H1 (cell line): ENCODE measurements at regions not wholly inside any gene's neighbourhood (a gene's known extent, or its start where the extent isn't known, plus 50 kb on each side); places are given as distances from the start of the nearest gene placed in this dataset.

Experiments
- CTCF ChIA-PET: fragments of 300-600 bp; sonication (Branson Sonifier 250); formaldehyde crosslinking; loops from one replicate; lab custom pipeline; 2021; ENCODE audit not compliant: partially characterized antibody; lab: Charles Lee
- POLR2A ChIA-PET: fragments of 300-600 bp; sonication (Branson Sonifier 250); formaldehyde crosslinking; loops from one replicate; lab custom pipeline; 2021; ENCODE audit warnings: inconsistent platforms; ENCODE audit not compliant: partially characterized antibody; lab: Charles Lee
- DNase-seq, 2 experiments: peaks; one replicate each; pipeline versions ENCODE4 v3.0.0 to v3.0.0-alpha.2; 2010 to 2022; ENCODE audit warnings: low spot score in 2 of 2, low read depth in 1 of 2, mixed read lengths in 1 of 2
- FAIRE-seq: peaks from 2 replicates; lab custom pipeline; 2011; peaks lifted over from hg19 to GRCh38; lab: Jason Lieb, UNC
- H2AFZ ChIP-seq: 2 replicates; pipeline ENCODE4 v1.8.1; 2012; ENCODE audit warnings: low read length, inconsistent platforms
- H2AK5ac ChIP-seq: 2 replicates; pipeline ENCODE4 v1.6.1; 2013; ENCODE audit warnings: low read depth, low read length
- H2BK120ac ChIP-seq: replicated peaks from 2 replicates; pipeline ENCODE3; 2013; ENCODE audit warnings: low read depth, low read length, inconsistent platforms
- H2BK12ac ChIP-seq: 2 replicates; pipeline ENCODE4 v1.6.1; 2013; ENCODE audit warnings: low read depth, low read length
- H2BK15ac ChIP-seq: 2 replicates; pipeline ENCODE4 v1.6.1; 2013; ENCODE audit warnings: low read length
- H2BK20ac ChIP-seq: 2 replicates; pipeline ENCODE4 v1.6.1; 2013; ENCODE audit warnings: low read length
- H2BK5ac ChIP-seq: 2 replicates; pipeline ENCODE4 v1.6.1; 2013; ENCODE audit warnings: low read depth, low read length
- H3K14ac ChIP-seq: 2 replicates; pipeline ENCODE4 v1.6.1; 2013; ENCODE audit warnings: inconsistent platforms; ENCODE audit not compliant: insufficient read length
- H3K18ac ChIP-seq: 2 replicates; pipeline ENCODE4 v1.6.1; 2013; ENCODE audit warnings: low read length; ENCODE audit errors: extremely low read depth
- H3K23ac ChIP-seq: 2 replicates; pipeline ENCODE4 v1.6.1; 2013; ENCODE audit warnings: inconsistent platforms; ENCODE audit not compliant: insufficient read length
- H3K23me2 ChIP-seq: 2 replicates; pipeline ENCODE4 v1.6.1; 2013; ENCODE audit warnings: low read depth, low read length
- H3K27ac ChIP-seq: 2 replicates; pipeline ENCODE4 v1.6.1; 2011; ENCODE audit warnings: low read depth, low read length, inconsistent platforms
- H3K27me3 ChIP-seq, 4 experiments: replicated peaks in 1 of 4; 1 replicate in 1 of 4; 2 replicates in 3 of 4; pipeline versions ENCODE4 v1.6.1 to v1.8.1; 2011 to 2013; ENCODE audit warnings: low read length in 3 of 4, mild to moderate bottlenecking in 3 of 4, inconsistent platforms in 2 of 4, mixed read lengths in 2 of 4, moderate library complexity in 1 of 4; ENCODE audit not compliant: control insufficient read depth in 3 of 4, insufficient read depth in 3 of 4; ENCODE audit errors: extremely low read depth in 1 of 4
- H3K36me3 ChIP-seq, 4 experiments: 2 replicates each; pipeline versions ENCODE4 v1.6.1 to v1.8.1; 2011 to 2013; ENCODE audit warnings: mild to moderate bottlenecking in 4 of 4, low read length in 3 of 4, moderate library complexity in 2 of 4, control low read depth in 1 of 4, inconsistent platforms in 1 of 4; ENCODE audit not compliant: insufficient read depth in 4 of 4, control insufficient read depth in 2 of 4
- H3K4ac ChIP-seq: replicated peaks from 2 replicates; pipeline ENCODE3; 2013; ENCODE audit warnings: low read length, low read depth, mixed read lengths, inconsistent platforms; ENCODE audit not compliant: insufficient read length
- H3K4me1 ChIP-seq, 4 experiments: replicated peaks in 1 of 4; 1 replicate in 1 of 4; 2 replicates in 3 of 4; pipeline versions ENCODE4 v1.6.1 to v1.8.1; 2011 to 2013; ENCODE audit warnings: low read length in 3 of 4, inconsistent platforms in 2 of 4, mixed read lengths in 1 of 4; ENCODE audit not compliant: insufficient read depth in 4 of 4, control insufficient read depth in 3 of 4
- H3K4me2 ChIP-seq, 2 experiments: 2 replicates each; pipeline versions ENCODE4 v1.6.1 to v1.8.1; 2011 to 2013; ENCODE audit warnings: low read depth in 2 of 2, low read length in 2 of 2, control low read depth in 1 of 2, inconsistent platforms in 1 of 2, mild to moderate bottlenecking in 1 of 2; ENCODE audit not compliant: insufficient read depth in 1 of 2
- H3K4me3 ChIP-seq, 4 experiments: fragments of 200-600, 300-600 bp in 1 of 4; sonication (generic), shearing (Covaris generic), sonication (Bioruptor Twin) in 1 of 4; 2 replicates each; pipeline versions ENCODE4 v1.5.1 to v1.8.1; 2011 to 2016; ENCODE audit warnings: low read length in 4 of 4, low read depth in 3 of 4, control low read depth in 2 of 4, inconsistent platforms in 2 of 4, mild to moderate bottlenecking in 2 of 4, mixed read lengths in 1 of 4, moderate library complexity in 1 of 4; ENCODE audit not compliant: insufficient read depth in 2 of 4; ENCODE audit errors: extremely low read depth in 1 of 4
- H3K56ac ChIP-seq: replicated peaks from 2 replicates; pipeline ENCODE3; 2013; ENCODE audit warnings: low read depth, mild to moderate bottlenecking, mixed read lengths, low read length, inconsistent platforms; ENCODE audit not compliant: insufficient read length
- H3K79me1 ChIP-seq: 2 replicates; pipeline ENCODE4 v1.6.1; 2013; ENCODE audit warnings: low read depth, low read length, control low read depth
- H3K79me2 ChIP-seq, 2 experiments: 2 replicates each; pipeline versions ENCODE4 v1.6.1 to v1.8.1; 2012 to 2013; ENCODE audit warnings: low read length in 2 of 2, mild to moderate bottlenecking in 2 of 2, inconsistent platforms in 1 of 2; ENCODE audit not compliant: insufficient read depth in 2 of 2, control insufficient read depth in 1 of 2
- H3K9ac ChIP-seq, 4 experiments: replicated peaks in 1 of 4; 1 replicate in 1 of 4; 2 replicates in 3 of 4; pipeline versions ENCODE4 v1.6.1 to v1.8.1; 2011 to 2013; ENCODE audit warnings: low read depth in 3 of 4, low read length in 3 of 4, control low read depth in 2 of 4, mild to moderate bottlenecking in 2 of 4, moderate library complexity in 2 of 4, inconsistent platforms in 1 of 4; ENCODE audit errors: extremely low read depth in 1 of 4
- H3K9me3 ChIP-seq, 2 experiments: 2 replicates each; pipeline versions ENCODE4 v1.6.1 to v1.8.1; 2012 to 2013; ENCODE audit warnings: mild to moderate bottlenecking in 2 of 2, moderate library complexity in 2 of 2, control low read depth in 1 of 2, inconsistent platforms in 1 of 2, low read depth in 1 of 2, low read length in 1 of 2, mixed read lengths in 1 of 2; ENCODE audit not compliant: insufficient read depth in 2 of 2
- H4K20me1 ChIP-seq, 2 experiments: replicated peaks in 1 of 2; 2 replicates each; pipeline versions ENCODE3 to v1.8.1; 2011 to 2013; ENCODE audit warnings: inconsistent platforms in 2 of 2, low read length in 2 of 2, mild to moderate bottlenecking in 1 of 2; ENCODE audit not compliant: insufficient read depth in 2 of 2, control insufficient read depth in 1 of 2
- H4K5ac ChIP-seq: 2 replicates; pipeline ENCODE4 v1.6.1; 2013; ENCODE audit warnings: low read length, low read depth, mixed read lengths, inconsistent platforms; ENCODE audit not compliant: insufficient read length
- H4K8ac ChIP-seq: 2 replicates; pipeline ENCODE4 v1.8.0; 2013; ENCODE audit warnings: mild to moderate bottlenecking, moderate library complexity, low read length, inconsistent platforms; ENCODE audit not compliant: insufficient read depth; ENCODE audit errors: extremely low read depth
- H4K91ac ChIP-seq: replicated peaks from 2 replicates; pipeline ENCODE3; 2013; ENCODE audit warnings: low read length, mixed read lengths, inconsistent platforms; ENCODE audit not compliant: insufficient read length
- BCL11A ChIP-seq, 2 experiments: IDR thresholded peaks; one replicate each; pipeline ENCODE4 v1.6.1; 2011; ENCODE audit warnings: low read depth in 2 of 2, low read length in 2 of 2, mild to moderate bottlenecking in 2 of 2
- CHD1 ChIP-seq: IDR thresholded peaks from 2 replicates; pipeline ENCODE4 v1.6.1; 2012; ENCODE audit warnings: low read depth, low read length, improper control_type of control experiment
- NRF1 ChIP-seq: IDR thresholded peaks from 2 replicates; pipeline ENCODE4 v1.6.1; 2011; ENCODE audit warnings: mild to moderate bottlenecking, low read depth, low read length, improper control_type of control experiment
- RAD21 ChIP-seq, 2 experiments: IDR thresholded peaks in 1 of 2; conservative IDR thresholded peaks in 1 of 2; 2 replicates each; pipeline ENCODE4 v1.6.1; 2011; ENCODE audit warnings: low read depth in 2 of 2, low read length in 2 of 2, improper control_type of control experiment in 1 of 2, inconsistent platforms in 1 of 2, mild to moderate bottlenecking in 1 of 2, moderate library complexity in 1 of 2
- RNF2 ChIP-seq: fragments of 200-900, 300-1000 bp; sonication (generic); IDR thresholded peaks from 2 replicates; pipeline ENCODE4 v1.7.1; 2016; ENCODE audit warnings: borderline replicate concordance, low read depth, mild to moderate bottlenecking, antibody characterized with exemption, low read length; ENCODE audit not compliant: poor library complexity, severe bottlenecking; ENCODE audit errors: missing control alignments
- SAP30 ChIP-seq: fragments of 300-600 bp; sonication (generic); IDR thresholded peaks from 2 replicates; pipeline ENCODE4 v1.7.1; 2012; ENCODE audit warnings: low read length, moderate library complexity, mild to moderate bottlenecking, inconsistent platforms; ENCODE audit not compliant: insufficient read depth, insufficient replicate concordance
- SIN3A ChIP-seq, 2 experiments: IDR thresholded peaks in 1 of 2; conservative IDR thresholded peaks in 1 of 2; 2 replicates each; pipeline ENCODE4 v1.6.1; 2011 to 2012; ENCODE audit warnings: low read length in 2 of 2, improper control_type of control experiment in 1 of 2, low read depth in 1 of 2, mild to moderate bottlenecking in 1 of 2
- SP1 ChIP-seq: IDR thresholded peaks from 2 replicates; pipeline ENCODE4 v1.6.1; 2011; ENCODE audit warnings: low read depth, low read length
- TCF12 ChIP-seq: IDR thresholded peaks from 2 replicates; pipeline ENCODE4 v1.6.1; 2011; ENCODE audit warnings: low read depth, mild to moderate bottlenecking, low read length
- TF ChIP-seq, protein P1 (sequence below): IDR thresholded peaks from 2 replicates; pipeline ENCODE4 v1.6.1; 2012; ENCODE audit warnings: low read length, inconsistent platforms

DNA sequence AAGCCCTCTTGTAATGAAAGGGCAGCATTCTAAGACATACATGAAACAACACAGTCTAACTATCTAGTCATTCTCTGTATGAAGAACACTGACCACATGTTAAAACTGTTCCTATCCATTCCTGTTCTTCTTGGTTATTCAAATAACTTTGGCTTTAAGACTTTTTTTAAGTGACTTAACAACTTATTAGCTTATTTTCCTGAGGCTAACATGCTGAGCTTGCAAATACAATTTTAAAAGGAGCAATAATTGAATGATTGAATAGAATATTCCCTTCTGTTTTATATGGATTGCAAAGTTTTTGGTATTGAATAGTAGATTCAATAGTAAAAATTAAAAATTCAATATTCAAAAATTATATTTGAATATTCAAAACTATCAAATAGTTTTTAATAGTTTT, 92.3 kb downstream of the HTR5A start:
- no peak overlapping the region for H4K8ac ChIP-seq
- CTCF ChIA-PET = interaction anchor here (0.6 to 1.4 kb wide), 2 partner anchors 152 to 522 kb away, joined by 3 to 5 read pairs; no protein-coding TSS in a partner anchor
- no peaks in the 10 kb centered on the region for H3K79me1 ChIP-seq
- TF ChIP-seq SP1 (no peak), CHD1 (no peak), SAP30 (no peak), BCL11A (IDR thresholded peaks at IDR 0.05; ENCODE audit: low read depth in 2 of 2, low read length in 2 of 2) (no peak), SIN3A (conservative IDR thresholded peaks at IDR 0.05 in 1 of 2, IDR thresholded peaks at IDR 0.05 in 1 of 2; ENCODE audit: low read depth in 1 of 2, low read length in 2 of 2) (no peak), RAD21 (IDR thresholded peaks at IDR 0.05 in 1 of 2, conservative IDR thresholded peaks at IDR 0.05 in 1 of 2; ENCODE audit: low read depth in 2 of 2, low read length in 2 of 2) (no peak), TCF12 (no peak), NRF1 (no peak), RNF2 (no peak)
- TF ChIP-seq, protein P1, sequence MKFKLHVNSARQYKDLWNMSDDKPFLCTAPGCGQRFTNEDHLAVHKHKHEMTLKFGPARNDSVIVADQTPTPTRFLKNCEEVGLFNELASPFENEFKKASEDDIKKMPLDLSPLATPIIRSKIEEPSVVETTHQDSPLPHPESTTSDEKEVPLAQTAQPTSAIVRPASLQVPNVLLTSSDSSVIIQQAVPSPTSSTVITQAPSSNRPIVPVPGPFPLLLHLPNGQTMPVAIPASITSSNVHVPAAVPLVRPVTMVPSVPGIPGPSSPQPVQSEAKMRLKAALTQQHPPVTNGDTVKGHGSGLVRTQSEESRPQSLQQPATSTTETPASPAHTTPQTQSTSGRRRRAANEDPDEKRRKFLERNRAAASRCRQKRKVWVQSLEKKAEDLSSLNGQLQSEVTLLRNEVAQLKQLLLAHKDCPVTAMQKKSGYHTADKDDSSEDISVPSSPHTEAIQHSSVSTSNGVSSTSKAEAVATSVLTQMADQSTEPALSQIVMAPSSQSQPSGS = no peak

More for the DNA sequence above, 92.3 kb downstream of the HTR5A start:
- Histone ChIP-seq H3K36me3 (no peaks in the 10 kb centered on the region), H3K4me1 (no peaks in the 10 kb centered on the region), H3K18ac (no peak overlapping the region), H2BK20ac (no peak overlapping the region), H2AFZ (no peak overlapping the region), H4K91ac (no peak overlapping the region), H3K4ac (no peak overlapping the region), H3K79me2 (no peaks in the 10 kb centered on the region), H3K27ac (no peak overlapping the region), H4K20me1 (no peaks in the 10 kb centered on the region), H3K56ac (no peak overlapping the region), H3K4me2 (no peak overlapping the region), H4K5ac (no peak overlapping the region), H2BK15ac (no peak overlapping the region), H3K9me3 (peaks cover 3 to 7% of the 10 kb centered on the region in 2 experiments; a peak in 3 of 4 replicates), H3K4me3 (no peak overlapping the region), H2BK12ac (no peak overlapping the region), H2BK120ac (no peak overlapping the region), H3K27me3 (no peaks in the 10 kb centered on the region), H3K23ac (no peak overlapping the region), H3K9ac (no peak overlapping the region), H3K23me2 (no peaks in the 10 kb centered on the region), H2AK5ac (no peak overlapping the region), H2BK5ac (no peak overlapping the region), H3K14ac (no peak overlapping the region)
- no peak for FAIRE-seq
- POLR2A ChIA-PET = no interaction called here
- DNase-seq = no peak
